ENCODE measurements at regions not wholly inside any gene's neighbourhood (a gene's known extent, or its start where the extent isn't known, plus 50 kb on each side); places are given as distances from the start of the nearest gene placed in this dataset.

GRCh38 chr6:84967389-84967788, 203.0 kb upstream of the TBX18 start:
- TF ChIP-seq CTCF (IDR thresholded peaks at IDR 0.05; ENCODE audit: insufficient read depth, low read length, poor library complexity, severe bottlenecking) (peak; percentile 40), EZH2phosphoT487 (conservative IDR thresholded peaks at IDR 0.05; ENCODE audit: low read length) (no peak)
